ENCODE measurements at regions not wholly inside any gene's neighbourhood (a gene's known extent, or its start where the extent isn't known, plus 50 kb on each side); places are given as distances from the start of the nearest gene placed in this dataset.

- H3K27me3 ChIP-seq (ENCODE audit: insufficient read depth), result no peaks in the 10 kb centered on the region
- Mint-ChIP-seq H3K36me3 (ENCODE audit: low read depth) (peaks cover 2% of the 10 kb centered on the region; the same call in 1 of the 3 replicates), H3K27me3 (ENCODE audit: insufficient read depth, low read depth, poor library complexity) (peaks cover 1% of the 10 kb centered on the region)
These were observed 432.0 kb upstream of the SMIM21 start for GRCh38 chr18:75859533-75859932.

More at GRCh38 chr18:75859533-75859932, 432.0 kb upstream of the SMIM21 start:
- Histone ChIP-seq H3K79me2 (replicated peaks; ENCODE audit: insufficient read depth) (no peaks in the 10 kb centered on the region), H3K4me1 (ENCODE audit: insufficient read depth) (no peaks in the 10 kb centered on the region), H3K4me3 (no peak overlapping the region), H4K20me1 (replicated peaks; ENCODE audit: insufficient read depth) (no peaks in the 10 kb centered on the region), H3K36me3 (ENCODE audit: insufficient read depth) (no peaks in the 10 kb centered on the region), H3F3A (replicated peaks; ENCODE audit: low read depth) (no peaks in the 10 kb centered on the region), H3K27ac (ENCODE audit: low read depth) (no peak overlapping the region), H2AFZ (no peak overlapping the region), H3K9me2 (ENCODE audit: insufficient read depth) (peaks cover 23% of the 10 kb centered on the region), H3K4me2 (no peak overlapping the region)
- TF ChIP-seq NANOG (IDR thresholded peaks at IDR 0.05; ENCODE audit: borderline replicate concordance) (no peak), ETS1 (IDR thresholded peaks at IDR 0.05) (no peak), JUNB (IDR thresholded peaks at IDR 0.05; ENCODE audit: unreplicated experiment) (no peak), EZH2phosphoT487 (IDR thresholded peaks at IDR 0.05; ENCODE audit: unreplicated experiment) (no peak), ZNF114 (CRISPR knock-in tag; IDR thresholded peaks at IDR 0.05) (no peak), REST (IDR thresholded peaks at IDR 0.05; ENCODE audit: unreplicated experiment) (no peak), EZH2 (IDR thresholded peaks at IDR 0.05; ENCODE audit: low read depth, unreplicated experiment) (no peak), POLR2AphosphoS5 (IDR thresholded peaks at IDR 0.05; ENCODE audit: low read depth) (no peak), ZNF331 (CRISPR knock-in tag; IDR thresholded peaks at IDR 0.05; ENCODE audit: low read depth) (no peak), CREB1 (CRISPR knock-in tag; IDR thresholded peaks at IDR 0.05; ENCODE audit: low read depth) (no peak), STAT1 (IDR thresholded peaks at IDR 0.05; ENCODE audit: unreplicated experiment) (no peak)
- TF ChIP-seq, protein P1, sequence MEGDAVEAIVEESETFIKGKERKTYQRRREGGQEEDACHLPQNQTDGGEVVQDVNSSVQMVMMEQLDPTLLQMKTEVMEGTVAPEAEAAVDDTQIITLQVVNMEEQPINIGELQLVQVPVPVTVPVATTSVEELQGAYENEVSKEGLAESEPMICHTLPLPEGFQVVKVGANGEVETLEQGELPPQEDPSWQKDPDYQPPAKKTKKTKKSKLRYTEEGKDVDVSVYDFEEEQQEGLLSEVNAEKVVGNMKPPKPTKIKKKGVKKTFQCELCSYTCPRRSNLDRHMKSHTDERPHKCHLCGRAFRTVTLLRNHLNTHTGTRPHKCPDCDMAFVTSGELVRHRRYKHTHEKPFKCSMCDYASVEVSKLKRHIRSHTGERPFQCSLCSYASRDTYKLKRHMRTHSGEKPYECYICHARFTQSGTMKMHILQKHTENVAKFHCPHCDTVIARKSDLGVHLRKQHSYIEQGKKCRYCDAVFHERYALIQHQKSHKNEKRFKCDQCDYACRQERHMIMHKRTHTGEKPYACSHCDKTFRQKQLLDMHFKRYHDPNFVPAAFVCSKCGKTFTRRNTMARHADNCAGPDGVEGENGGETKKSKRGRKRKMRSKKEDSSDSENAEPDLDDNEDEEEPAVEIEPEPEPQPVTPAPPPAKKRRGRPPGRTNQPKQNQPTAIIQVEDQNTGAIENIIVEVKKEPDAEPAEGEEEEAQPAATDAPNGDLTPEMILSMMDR (conservative IDR thresholded peaks at IDR 0.05; ENCODE audit: low read depth in 2 of 2), result no peak
- TF ChIP-seq, protein P2, sequence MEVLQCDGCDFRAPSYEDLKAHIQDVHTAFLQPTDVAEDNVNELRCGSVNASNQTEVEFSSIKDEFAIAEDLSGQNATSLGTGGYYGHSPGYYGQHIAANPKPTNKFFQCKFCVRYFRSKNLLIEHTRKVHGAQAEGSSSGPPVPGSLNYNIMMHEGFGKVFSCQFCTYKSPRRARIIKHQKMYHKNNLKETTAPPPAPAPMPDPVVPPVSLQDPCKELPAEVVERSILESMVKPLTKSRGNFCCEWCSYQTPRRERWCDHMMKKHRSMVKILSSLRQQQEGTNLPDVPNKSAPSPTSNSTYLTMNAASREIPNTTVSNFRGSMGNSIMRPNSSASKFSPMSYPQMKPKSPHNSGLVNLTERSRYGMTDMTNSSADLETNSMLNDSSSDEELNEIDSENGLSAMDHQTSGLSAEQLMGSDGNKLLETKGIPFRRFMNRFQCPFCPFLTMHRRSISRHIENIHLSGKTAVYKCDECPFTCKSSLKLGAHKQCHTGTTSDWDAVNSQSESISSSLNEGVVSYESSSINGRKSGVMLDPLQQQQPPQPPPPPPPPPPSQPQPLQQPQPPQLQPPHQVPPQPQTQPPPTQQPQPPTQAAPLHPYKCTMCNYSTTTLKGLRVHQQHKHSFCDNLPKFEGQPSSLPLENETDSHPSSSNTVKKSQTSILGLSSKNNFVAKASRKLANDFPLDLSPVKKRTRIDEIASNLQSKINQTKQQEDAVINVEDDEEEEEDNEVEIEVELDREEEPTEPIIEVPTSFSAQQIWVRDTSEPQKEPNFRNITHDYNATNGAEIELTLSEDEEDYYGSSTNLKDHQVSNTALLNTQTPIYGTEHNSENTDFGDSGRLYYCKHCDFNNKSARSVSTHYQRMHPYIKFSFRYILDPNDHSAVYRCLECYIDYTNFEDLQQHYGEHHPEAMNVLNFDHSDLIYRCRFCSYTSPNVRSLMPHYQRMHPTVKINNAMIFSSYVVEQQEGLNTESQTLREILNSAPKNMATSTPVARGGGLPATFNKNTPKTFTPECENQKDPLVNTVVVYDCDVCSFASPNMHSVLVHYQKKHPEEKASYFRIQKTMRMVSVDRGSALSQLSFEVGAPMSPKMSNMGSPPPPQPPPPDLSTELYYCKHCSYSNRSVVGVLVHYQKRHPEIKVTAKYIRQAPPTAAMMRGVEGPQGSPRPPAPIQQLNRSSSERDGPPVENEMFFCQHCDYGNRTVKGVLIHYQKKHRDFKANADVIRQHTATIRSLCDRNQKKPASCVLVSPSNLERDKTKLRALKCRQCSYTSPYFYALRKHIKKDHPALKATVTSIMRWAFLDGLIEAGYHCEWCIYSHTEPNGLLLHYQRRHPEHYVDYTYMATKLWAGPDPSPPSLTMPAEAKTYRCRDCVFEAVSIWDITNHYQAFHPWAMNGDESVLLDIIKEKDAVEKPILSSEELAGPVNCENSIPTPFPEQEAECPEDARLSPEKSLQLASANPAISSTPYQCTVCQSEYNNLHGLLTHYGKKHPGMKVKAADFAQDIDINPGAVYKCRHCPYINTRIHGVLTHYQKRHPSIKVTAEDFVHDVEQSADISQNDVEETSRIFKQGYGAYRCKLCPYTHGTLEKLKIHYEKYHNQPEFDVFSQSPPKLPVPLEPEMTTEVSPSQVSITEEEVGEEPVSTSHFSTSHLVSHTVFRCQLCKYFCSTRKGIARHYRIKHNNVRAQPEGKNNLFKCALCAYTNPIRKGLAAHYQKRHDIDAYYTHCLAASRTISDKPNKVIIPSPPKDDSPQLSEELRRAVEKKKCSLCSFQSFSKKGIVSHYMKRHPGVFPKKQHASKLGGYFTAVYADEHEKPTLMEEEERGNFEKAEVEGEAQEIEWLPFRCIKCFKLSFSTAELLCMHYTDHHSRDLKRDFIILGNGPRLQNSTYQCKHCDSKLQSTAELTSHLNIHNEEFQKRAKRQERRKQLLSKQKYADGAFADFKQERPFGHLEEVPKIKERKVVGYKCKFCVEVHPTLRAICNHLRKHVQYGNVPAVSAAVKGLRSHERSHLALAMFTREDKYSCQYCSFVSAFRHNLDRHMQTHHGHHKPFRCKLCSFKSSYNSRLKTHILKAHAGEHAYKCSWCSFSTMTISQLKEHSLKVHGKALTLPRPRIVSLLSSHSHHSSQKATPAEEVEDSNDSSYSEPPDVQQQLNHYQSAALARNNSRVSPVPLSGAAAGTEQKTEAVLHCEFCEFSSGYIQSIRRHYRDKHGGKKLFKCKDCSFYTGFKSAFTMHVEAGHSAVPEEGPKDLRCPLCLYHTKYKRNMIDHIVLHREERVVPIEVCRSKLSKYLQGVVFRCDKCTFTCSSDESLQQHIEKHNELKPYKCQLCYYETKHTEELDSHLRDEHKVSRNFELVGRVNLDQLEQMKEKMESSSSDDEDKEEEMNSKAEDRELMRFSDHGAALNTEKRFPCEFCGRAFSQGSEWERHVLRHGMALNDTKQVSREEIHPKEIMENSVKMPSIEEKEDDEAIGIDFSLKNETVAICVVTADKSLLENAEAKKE (CRISPR knock-in tag; IDR thresholded peaks at IDR 0.05), result no peak
- no peak overlapping the region for H3K4me3 Mint-ChIP-seq
- H3K27ac Mint-ChIP-seq, result no peak overlapping the region
- DNase-seq (ENCODE audit: low spot score) (no peak), ATAC-seq (no peak)
- no peaks in the 10 kb centered on the region for H3K9me3 Mint-ChIP-seq
- no peaks in the 10 kb centered on the region for H3K4me1 Mint-ChIP-seq

Measured in GM23338 (cell line).